K562 (cell line): ENCODE measurements at regions not wholly inside any gene's neighbourhood (a gene's known extent, or its start where the extent isn't known, plus 50 kb on each side); places are given as distances from the start of the nearest gene placed in this dataset.

Experiments used
- ATAC-seq: fragments of 200-7000 bp; cut with Tn5 transposase; 3 replicates; pipeline ENCODE4 v1.9.1; 2020; ENCODE audit warnings: moderate library complexity
- BruUV-seq: library from RNA; stranded (reverse); fragments of 400-500 nt; replicated peaks from 2 replicates; lab custom pipeline; 2021; lab: Mats Ljungman, UMichigan
- CTCF ChIA-PET: fragments of 300-600 bp; formaldehyde crosslinking; extraction: SDS; loops from one replicate; lab custom pipeline; 2021; ENCODE audit warnings: low intra/inter-chr PET ratio; lab: Yijun Ruan, JAX
- POLR2A ChIA-PET: fragments of 300-600, 350-650 bp; sonication (Branson Sonifier 250); formaldehyde crosslinking; extraction: SDS; loops from one replicate; lab custom pipeline; 2021; ENCODE audit warnings: antibody characterized with exemption, inconsistent platforms; lab: Yijun Ruan, JAX
- DNase-seq, 4 experiments: peaks; one replicate each; pipeline versions ENCODE4 v3.0.0 to v3.0.0-alpha.2; 2011 to 2018; ENCODE audit warnings: low spot score in 3 of 4, mixed read lengths in 3 of 4; ENCODE audit errors: extremely low read depth in 1 of 4
- FAIRE-seq: peaks from 2 replicates; lab custom pipeline; 2011; peaks lifted over from hg19 to GRCh38; lab: Jason Lieb, UNC
- H2AFZ ChIP-seq: 2 replicates; pipeline ENCODE4 v1.6.0; 2011; ENCODE audit warnings: low read depth, low read length, control low read depth, inconsistent platforms
- H3K27ac ChIP-seq: fragments of 200-600 bp; 3 replicates; pipeline ENCODE4 v1.8.0; 2011; ENCODE audit warnings: low read depth, mild to moderate bottlenecking, control low read depth, inconsistent platforms, low read length, moderate library complexity, mixed read lengths; ENCODE audit errors: extremely low read depth
- H3K27me3 ChIP-seq, 2 experiments: fragments of 300-600 bp in 1 of 2; 2 replicates in 1 of 2; 3 replicates in 1 of 2; pipeline versions ENCODE4 v1.6.0 to v1.8.0; 2011; ENCODE audit warnings: inconsistent platforms in 2 of 2, low read length in 2 of 2, mild to moderate bottlenecking in 1 of 2, mixed read lengths in 1 of 2, moderate library complexity in 1 of 2; ENCODE audit not compliant: control insufficient read depth in 2 of 2, insufficient read depth in 2 of 2
- H3K36me3 ChIP-seq: fragments of 300-600 bp; 3 replicates; pipeline ENCODE4 v1.8.0; 2011; ENCODE audit warnings: mild to moderate bottlenecking, low read length, inconsistent platforms; ENCODE audit not compliant: control insufficient read depth, insufficient read depth
- H3K4me1 ChIP-seq, 2 experiments: fragments of 200-600 bp in 1 of 2; replicated peaks in 1 of 2; 2 replicates in 1 of 2; 3 replicates in 1 of 2; pipeline versions ENCODE4 v1.5.1 to v1.8.0; 2011; ENCODE audit warnings: inconsistent platforms in 2 of 2, low read length in 2 of 2, mild to moderate bottlenecking in 1 of 2, mixed read lengths in 1 of 2, moderate library complexity in 1 of 2; ENCODE audit not compliant: control insufficient read depth in 2 of 2, insufficient read depth in 2 of 2
- H3K4me2 ChIP-seq: 2 replicates; pipeline ENCODE4 v1.6.1; 2011; ENCODE audit warnings: low read length, control low read depth, inconsistent platforms, mixed read lengths; ENCODE audit not compliant: insufficient read depth
- H3K4me3 ChIP-seq: fragments of 200-600 bp; sonication (generic), shearing (Covaris generic); 2 replicates; pipeline ENCODE4 v1.5.1; 2016; ENCODE audit warnings: control low read depth, inconsistent platforms
- H3K79me2 ChIP-seq: fragments of 200-600 bp; 3 replicates; pipeline ENCODE4 v1.8.0; 2011; ENCODE audit warnings: low read length, inconsistent platforms; ENCODE audit not compliant: control insufficient read depth, insufficient read depth
- H3K9ac ChIP-seq, 2 experiments: 2 replicates each; pipeline versions ENCODE4 v1.6.0 to v1.6.1; 2011; ENCODE audit warnings: low read depth in 2 of 2, low read length in 2 of 2, control low read depth in 1 of 2, inconsistent platforms in 1 of 2, mild to moderate bottlenecking in 1 of 2, mixed read lengths in 1 of 2; ENCODE audit not compliant: insufficient read depth in 1 of 2
- H3K9me1 ChIP-seq: one replicate; pipeline ENCODE4 v1.6.0; 2011; ENCODE audit warnings: inconsistent platforms, mild to moderate bottlenecking, low read length, moderate library complexity; ENCODE audit not compliant: control insufficient read depth, insufficient read depth
- H3K9me3 ChIP-seq: replicated peaks from 2 replicates; pipeline ENCODE4 v1.5.1; 2011; ENCODE audit warnings: low read depth, low read length, inconsistent platforms; ENCODE audit not compliant: control insufficient read depth, insufficient read depth
- H4K20me1 ChIP-seq: replicated peaks from 2 replicates; pipeline ENCODE4 v1.6.1; 2011; ENCODE audit warnings: low read length, inconsistent platforms, mixed read lengths; ENCODE audit not compliant: control insufficient read depth, insufficient read depth
- EP400 ChIP-seq: fragments of 450-650 bp; IDR thresholded peaks from 2 replicates; pipeline ENCODE4 v1.6.1; 2017; ENCODE audit warnings: antibody characterized with exemption, mild to moderate bottlenecking, moderate library complexity
- HIVEP1 ChIP-seq: fragments of 250-450 bp; sonication (Bioruptor Pico); IDR thresholded peaks from 2 replicates; pipeline ENCODE4 v1.4.0; 2020; ENCODE audit warnings: mild to moderate bottlenecking
- HLTF ChIP-seq: fragments of 450-650 bp; IDR thresholded peaks from 2 replicates; pipeline ENCODE4 v1.6.1; 2016
- MIER1 ChIP-seq: fragments of 450-650 bp; IDR thresholded peaks from 2 replicates; pipeline ENCODE4 v1.6.1; 2016; ENCODE audit warnings: antibody characterized with exemption, mild to moderate bottlenecking, low read depth
- MTA3 ChIP-seq: fragments of 450-650 bp; formaldehyde crosslinking; IDR thresholded peaks from 2 replicates; pipeline ENCODE4 v1.6.1; 2017; ENCODE audit warnings: mild to moderate bottlenecking, borderline replicate concordance
- NCOR1 ChIP-seq: fragments of 450-650 bp; IDR thresholded peaks from 2 replicates; pipeline ENCODE4 v1.6.1; 2016; ENCODE audit warnings: mild to moderate bottlenecking, moderate library complexity
- NFXL1 ChIP-seq: fragments of 450-650 bp; formaldehyde crosslinking; IDR thresholded peaks from 2 replicates; pipeline ENCODE4 v1.4.0; 2021; ENCODE audit warnings: mild to moderate bottlenecking
- SAP30 ChIP-seq: fragments of 200-600 bp; sonication (generic); IDR thresholded peaks from 2 replicates; pipeline ENCODE4 v1.6.1; 2012; ENCODE audit warnings: borderline replicate concordance, low read depth, mild to moderate bottlenecking, moderate library complexity, low read length, control low read depth, inconsistent platforms; ENCODE audit not compliant: insufficient read depth, poor library complexity, severe bottlenecking
- TAF7 ChIP-seq: fragments of 450-650 bp; IDR thresholded peaks from 2 replicates; pipeline ENCODE4 v1.6.1; 2016; ENCODE audit warnings: missing genetic modification characterization, missing compliant biosample characterization
- TCF7L2 ChIP-seq: fragments of 150-350 bp; IDR thresholded peaks from 2 replicates; pipeline ENCODE4 v1.6.1; 2016; ENCODE audit warnings: low read depth, mild to moderate bottlenecking, low read length, moderate library complexity
- ZC3H4 ChIP-seq: sonication (generic); formaldehyde crosslinking; IDR thresholded peaks from 2 replicates; pipeline ENCODE4 v1.9.0; 2021; ENCODE audit warnings: missing genetic modification reagents, borderline replicate concordance
- ZFP36 ChIP-seq: fragments of 150-350 bp; IDR thresholded peaks from 2 replicates; pipeline ENCODE4 v1.6.1; 2018; ENCODE audit warnings: low read length, low read depth; ENCODE audit not compliant: partially characterized antibody
- WGBS: fragments of 100-300 bp; shearing (Covaris generic); methylation state at CpG from one replicate; pipeline ENCODE4 v1.1.6; 2016; ENCODE audit warnings: low coverage, mixed read lengths; ENCODE audit not compliant: insufficient coverage; ENCODE audit errors: missing lambda C conversion rate; 5-methylcytosine and 5-hydroxymethylcytosine counted together
- in situ Hi-C: fragments of 300-500 bp; cut with MboI; formaldehyde crosslinking; loops from 4 replicates; pipeline ENCODE4 v1.15.0; 2018; ENCODE audit warnings: inconsistent platforms, mixed read lengths
- intact Hi-C: fragments of 100-400 bp; cut with micrococcal nuclease; formaldehyde crosslinking; loops from 2 replicates; pipeline ENCODE4 v1.14.2; 2022
- TF ChIP-seq, protein P1 (sequence below): fragments of 250-450 bp; sonication (Bioruptor Pico); IDR thresholded peaks from 2 replicates; pipeline ENCODE4 v1.4.0; 2020; ENCODE audit warnings: mild to moderate bottlenecking, moderate library complexity
- TF ChIP-seq, protein P2 (sequence below): fragments of 250-450 bp; sonication (Bioruptor Pico); IDR thresholded peaks from 2 replicates; pipeline ENCODE4 v1.4.0; 2020; ENCODE audit warnings: borderline replicate concordance
- TF ChIP-seq, protein P3 (sequence below): sonication (generic); formaldehyde crosslinking; IDR thresholded peaks from 2 replicates; pipeline ENCODE4 v1.9.0; 2022; ENCODE audit warnings: mild to moderate bottlenecking, missing genetic modification reagents
- TF ChIP-seq, protein P4 (sequence below): sonication (generic); formaldehyde crosslinking; IDR thresholded peaks from 2 replicates; pipeline ENCODE4 v1.8.1; 2023; ENCODE audit warnings: mild to moderate bottlenecking, missing genetic modification reagents

DNA sequence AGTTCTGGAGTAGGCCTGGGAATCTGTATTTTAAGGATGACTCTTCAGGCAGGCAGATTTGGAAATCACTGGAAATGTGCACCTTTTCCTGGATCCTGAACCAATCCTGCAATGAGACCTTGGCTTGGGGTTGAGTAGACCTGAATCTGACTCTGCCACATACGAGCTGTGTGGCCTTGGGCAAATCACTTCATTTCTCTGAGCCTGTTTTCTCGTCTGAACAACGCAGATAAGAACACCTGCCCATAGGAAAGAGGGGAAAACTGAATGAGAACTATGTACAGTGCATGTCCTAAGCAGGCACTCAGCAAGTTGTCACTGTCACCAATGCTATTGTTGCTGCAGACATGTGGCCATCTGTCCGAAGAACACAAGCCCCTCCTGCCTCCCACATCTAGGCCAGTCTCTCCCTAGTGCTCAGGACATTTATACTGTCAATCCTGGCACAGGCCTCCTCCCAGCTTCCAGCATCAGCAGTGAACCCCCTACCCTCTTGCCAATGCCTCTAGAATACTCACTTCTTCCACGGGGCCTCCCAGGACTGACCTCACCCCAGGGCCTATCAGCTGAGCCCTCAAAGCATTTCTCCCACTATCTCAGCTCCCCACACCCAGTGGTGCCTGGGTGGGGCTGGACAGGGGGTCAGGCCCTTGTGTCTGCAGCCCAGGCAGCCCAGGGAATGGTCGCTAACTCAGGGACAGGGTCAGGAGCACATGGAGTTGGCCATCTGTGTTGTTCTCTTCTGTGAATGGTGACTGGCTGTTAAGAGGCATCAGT, 88.8 kb upstream of the ZBTB40 start:
- WGBS = 7% methylated on average over 6 of the region's 6 CpGs
- in situ Hi-C loops (no loop called here), intact Hi-C loops (no loop called here)
- Histone ChIP-seq H3K27me3 (peaks cover 24 to 48% of the 10 kb centered on the region in 2 experiments), H3K9ac (peak overlapping the region; percentile 5 to 53; a peak in 2 of 4 replicates), H3K4me2 (peak overlapping the region; percentile 63), H3K79me2 (no peaks in the 10 kb centered on the region), H4K20me1 (no peaks in the 10 kb centered on the region; the same call in 1 of the 2 replicates), H2AFZ (peak overlapping the region; percentile 57), H3K9me3 (no peaks in the 10 kb centered on the region), H3K36me3 (no peaks in the 10 kb centered on the region), H3K9me1 (no peaks in the 10 kb centered on the region), H3K27ac (no peak overlapping the region; the same call in 2 of the 3 replicates), H3K4me3 (no peak overlapping the region), H3K4me1 (peaks cover 11 to 22% of the 10 kb centered on the region in 2 experiments; a peak in 4 of 5 replicates)
- peak; percentile 79 for ATAC-seq
- peak; percentile 74 for FAIRE-seq
- peak; percentile 76 to 90 (median 84) for DNase-seq
- POLR2A ChIA-PET = interaction anchor here (4.1 kb wide), 1 partner anchor 12 kb away, joined by 18 read pairs; no protein-coding TSS in a partner anchor
- no TSS peak for BruUV-seq
- CTCF ChIA-PET = no interaction called here
- no peak for TF ChIP-seq SAP30
- no peak for TF ChIP-seq TCF7L2
- peak; percentile 21 for TF ChIP-seq ZFP36
- TF ChIP-seq HLTF = no peak
- TF ChIP-seq TAF7 (tag) = no peak
- TF ChIP-seq, protein P1, sequence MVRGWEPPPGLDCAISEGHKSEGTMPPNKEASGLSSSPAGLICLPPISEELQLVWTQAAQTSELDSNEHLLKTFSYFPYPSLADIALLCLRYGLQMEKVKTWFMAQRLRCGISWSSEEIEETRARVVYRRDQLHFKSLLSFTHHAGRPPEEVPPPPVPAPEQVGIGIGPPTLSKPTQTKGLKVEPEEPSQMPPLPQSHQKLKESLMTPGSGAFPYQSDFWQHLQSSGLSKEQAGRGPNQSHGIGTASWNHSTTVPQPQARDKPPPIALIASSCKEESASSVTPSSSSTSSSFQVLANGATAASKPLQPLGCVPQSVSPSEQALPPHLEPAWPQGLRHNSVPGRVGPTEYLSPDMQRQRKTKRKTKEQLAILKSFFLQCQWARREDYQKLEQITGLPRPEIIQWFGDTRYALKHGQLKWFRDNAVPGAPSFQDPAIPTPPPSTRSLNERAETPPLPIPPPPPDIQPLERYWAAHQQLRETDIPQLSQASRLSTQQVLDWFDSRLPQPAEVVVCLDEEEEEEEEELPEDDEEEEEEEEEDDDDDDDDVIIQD = no peak
- TF ChIP-seq NFXL1 (CRISPR knock-in tag) = no peak
- TF ChIP-seq, protein P2, sequence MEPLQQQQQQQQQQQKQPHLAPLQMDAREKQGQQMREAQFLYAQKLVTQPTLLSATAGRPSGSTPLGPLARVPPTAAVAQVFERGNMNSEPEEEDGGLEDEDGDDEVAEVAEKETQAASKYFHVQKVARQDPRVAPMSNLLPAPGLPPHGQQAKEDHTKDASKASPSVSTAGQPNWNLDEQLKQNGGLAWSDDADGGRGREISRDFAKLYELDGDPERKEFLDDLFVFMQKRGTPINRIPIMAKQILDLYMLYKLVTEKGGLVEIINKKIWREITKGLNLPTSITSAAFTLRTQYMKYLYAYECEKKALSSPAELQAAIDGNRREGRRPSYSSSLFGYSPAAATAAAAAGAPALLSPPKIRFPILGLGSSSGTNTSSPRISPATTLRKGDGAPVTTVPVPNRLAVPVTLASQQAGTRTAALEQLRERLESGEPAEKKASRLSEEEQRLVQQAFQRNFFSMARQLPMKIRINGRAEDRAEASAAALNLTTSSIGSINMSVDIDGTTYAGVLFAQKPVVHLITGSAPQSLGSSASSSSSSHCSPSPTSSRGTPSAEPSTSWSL (CRISPR knock-in tag) = no peak
- no peak for TF ChIP-seq MTA3
- TF ChIP-seq HIVEP1 (CRISPR knock-in tag) = no peak
- TF ChIP-seq EP400 = no peak
- no peak for TF ChIP-seq MIER1
- peak; percentile 64; the same call in 1 of the 2 replicates for TF ChIP-seq NCOR1
- TF ChIP-seq, protein P3, sequence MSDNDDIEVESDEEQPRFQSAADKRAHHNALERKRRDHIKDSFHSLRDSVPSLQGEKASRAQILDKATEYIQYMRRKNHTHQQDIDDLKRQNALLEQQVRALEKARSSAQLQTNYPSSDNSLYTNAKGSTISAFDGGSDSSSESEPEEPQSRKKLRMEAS = peak; percentile 35; the same call in 1 of the 2 replicates
- TF ChIP-seq, protein P4, sequence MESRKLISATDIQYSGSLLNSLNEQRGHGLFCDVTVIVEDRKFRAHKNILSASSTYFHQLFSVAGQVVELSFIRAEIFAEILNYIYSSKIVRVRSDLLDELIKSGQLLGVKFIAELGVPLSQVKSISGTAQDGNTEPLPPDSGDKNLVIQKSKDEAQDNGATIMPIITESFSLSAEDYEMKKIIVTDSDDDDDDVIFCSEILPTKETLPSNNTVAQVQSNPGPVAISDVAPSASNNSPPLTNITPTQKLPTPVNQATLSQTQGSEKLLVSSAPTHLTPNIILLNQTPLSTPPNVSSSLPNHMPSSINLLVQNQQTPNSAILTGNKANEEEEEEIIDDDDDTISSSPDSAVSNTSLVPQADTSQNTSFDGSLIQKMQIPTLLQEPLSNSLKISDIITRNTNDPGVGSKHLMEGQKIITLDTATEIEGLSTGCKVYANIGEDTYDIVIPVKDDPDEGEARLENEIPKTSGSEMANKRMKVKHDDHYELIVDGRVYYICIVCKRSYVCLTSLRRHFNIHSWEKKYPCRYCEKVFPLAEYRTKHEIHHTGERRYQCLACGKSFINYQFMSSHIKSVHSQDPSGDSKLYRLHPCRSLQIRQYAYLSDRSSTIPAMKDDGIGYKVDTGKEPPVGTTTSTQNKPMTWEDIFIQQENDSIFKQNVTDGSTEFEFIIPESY (CRISPR knock-in tag) = no peak
- TF ChIP-seq ZC3H4 (CRISPR knock-in tag) = no peak
